ENCODE measurements at regions not wholly inside any gene's neighbourhood (a gene's known extent, or its start where the extent isn't known, plus 50 kb on each side); places are given as distances from the start of the nearest gene placed in this dataset.

- in situ Hi-C loops (cut with HindIII; ENCODE audit: extremely low pct_ligation_motif_present, low pct_unique_long_range_greater_than_20kb) = no loop called here
- BruUV-seq (replicated peaks) = no TSS peak
- no peak for TF ChIP-seq ZNF788 (CRISPR knock-in tag; IDR thresholded peaks at IDR 0.05; ENCODE audit: borderline replicate concordance)
Observed at GRCh38 chr18:34283506-34283905, 58.8 kb upstream of the NOL4 start.

DNA sequence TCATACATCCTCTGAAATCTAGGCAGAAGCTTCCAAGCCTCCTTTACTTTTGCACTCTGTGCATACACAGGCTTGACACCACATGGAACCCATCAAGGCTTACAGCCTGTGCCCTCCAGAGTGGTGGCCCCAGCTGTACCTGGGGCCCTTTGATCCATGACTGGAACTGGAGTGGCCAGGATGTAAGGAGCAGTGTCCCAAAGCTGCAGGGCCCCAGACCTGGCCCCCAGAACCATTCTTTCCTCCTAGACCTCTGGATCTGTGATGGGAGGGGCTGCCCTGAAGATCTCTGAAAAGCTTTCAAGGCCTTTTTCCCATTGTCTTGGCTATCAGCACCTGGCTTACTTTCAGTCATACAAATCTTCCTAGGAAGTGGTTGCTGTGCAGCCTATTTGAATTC lies 63.1 kb upstream of the NOL4 start:
- POLR2A ChIA-PET = no interaction called here
- no peaks in the 10 kb centered on the region for H3K79me2 ChIP-seq (ENCODE audit: insufficient read depth, low read length)
- H3K9me3 ChIP-seq (ENCODE audit: low read length) = no peaks in the 10 kb centered on the region
- DNase-seq (ENCODE audit: low spot score) = no peak
- no peaks in the 10 kb centered on the region for H3K27me3 ChIP-seq (ENCODE audit: control insufficient read depth in 1 of 2, insufficient read depth in 2 of 2, low read length in 2 of 2)
- no peak overlapping the region for H3K27ac ChIP-seq (ENCODE audit: extremely low read length, insufficient read depth, low read length)
- no peaks in the 10 kb centered on the region for H3K4me1 ChIP-seq (ENCODE audit: insufficient read depth, low read length)
- H3K4me2 ChIP-seq (ENCODE audit: low read depth, low read length) = no peak overlapping the region
- no peaks in the 10 kb centered on the region for H4K20me1 ChIP-seq (ENCODE audit: insufficient read depth, low read length)
- H3K36me3 ChIP-seq (replicated peaks in 1 of 2; ENCODE audit: control insufficient read depth in 1 of 2, insufficient read depth in 2 of 2, low read length in 2 of 2) = no peaks in the 10 kb centered on the region
- no peak for FAIRE-seq
- BruUV-seq (replicated peaks) = no TSS peak
- H2AFZ ChIP-seq (ENCODE audit: low read length) = no peak overlapping the region
- ATAC-seq = no peak
- in situ Hi-C loops (cut with HindIII; ENCODE audit: extremely low pct_ligation_motif_present, low pct_unique_long_range_greater_than_20kb) = no loop called here
- CTCF ChIA-PET (ENCODE audit: low intra/inter-chr PET ratio, low total read pairs) = no interaction called here
- no peak overlapping the region for H3K4me3 ChIP-seq (replicated peaks in 1 of 3; ENCODE audit: insufficient read depth in 1 of 3, low read depth in 2 of 3, low read length in 3 of 3)
- H3K9ac ChIP-seq (ENCODE audit: insufficient read depth, low read depth, low read length) = no peak overlapping the region
- intact Hi-C loops (cut with micrococcal nuclease; ENCODE audit: unreplicated experiment) = no loop called here
- TF ChIP-seq TGIF2 (CRISPR knock-in tag; IDR thresholded peaks at IDR 0.05) (no peak), MED1 (CRISPR knock-in tag; IDR thresholded peaks at IDR 0.05) (no peak), EEA1 (CRISPR knock-in tag; IDR thresholded peaks at IDR 0.05; ENCODE audit: borderline replicate concordance) (no peak), ZNF180 (CRISPR knock-in tag; IDR thresholded peaks at IDR 0.05; ENCODE audit: borderline replicate concordance, low read depth) (no peak), MIXL1 (CRISPR knock-in tag; IDR thresholded peaks at IDR 0.05) (no peak), DMAP1 (CRISPR knock-in tag; IDR thresholded peaks at IDR 0.05) (no peak), ZNF367 (CRISPR knock-in tag; IDR thresholded peaks at IDR 0.05; ENCODE audit: borderline replicate concordance) (no peak), CBX1 (IDR thresholded peaks at IDR 0.05; ENCODE audit: low read depth) (no peak), ZNF703 (CRISPR knock-in tag; IDR thresholded peaks at IDR 0.05; ENCODE audit: borderline replicate concordance) (no peak), ZNF724P (CRISPR knock-in tag; IDR thresholded peaks at IDR 0.05; ENCODE audit: borderline replicate concordance) (no peak), ZNF3 (CRISPR knock-in tag; IDR thresholded peaks at IDR 0.05) (no peak), SIN3B (IDR thresholded peaks at IDR 0.05; ENCODE audit: low read length) (no peak), ZFP41 (CRISPR knock-in tag; IDR thresholded peaks at IDR 0.05; ENCODE audit: borderline replicate concordance) (no peak), ZNF746 (CRISPR knock-in tag; IDR thresholded peaks at IDR 0.05) (no peak)
- TF ChIP-seq, protein P1, sequence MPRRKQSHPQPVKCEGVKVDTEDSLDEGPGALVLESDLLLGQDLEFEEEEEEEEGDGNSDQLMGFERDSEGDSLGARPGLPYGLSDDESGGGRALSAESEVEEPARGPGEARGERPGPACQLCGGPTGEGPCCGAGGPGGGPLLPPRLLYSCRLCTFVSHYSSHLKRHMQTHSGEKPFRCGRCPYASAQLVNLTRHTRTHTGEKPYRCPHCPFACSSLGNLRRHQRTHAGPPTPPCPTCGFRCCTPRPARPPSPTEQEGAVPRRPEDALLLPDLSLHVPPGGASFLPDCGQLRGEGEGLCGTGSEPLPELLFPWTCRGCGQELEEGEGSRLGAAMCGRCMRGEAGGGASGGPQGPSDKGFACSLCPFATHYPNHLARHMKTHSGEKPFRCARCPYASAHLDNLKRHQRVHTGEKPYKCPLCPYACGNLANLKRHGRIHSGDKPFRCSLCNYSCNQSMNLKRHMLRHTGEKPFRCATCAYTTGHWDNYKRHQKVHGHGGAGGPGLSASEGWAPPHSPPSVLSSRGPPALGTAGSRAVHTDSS (CRISPR knock-in tag; conservative IDR thresholded peaks at IDR 0.05) = no peak
- TF ChIP-seq, protein P2, sequence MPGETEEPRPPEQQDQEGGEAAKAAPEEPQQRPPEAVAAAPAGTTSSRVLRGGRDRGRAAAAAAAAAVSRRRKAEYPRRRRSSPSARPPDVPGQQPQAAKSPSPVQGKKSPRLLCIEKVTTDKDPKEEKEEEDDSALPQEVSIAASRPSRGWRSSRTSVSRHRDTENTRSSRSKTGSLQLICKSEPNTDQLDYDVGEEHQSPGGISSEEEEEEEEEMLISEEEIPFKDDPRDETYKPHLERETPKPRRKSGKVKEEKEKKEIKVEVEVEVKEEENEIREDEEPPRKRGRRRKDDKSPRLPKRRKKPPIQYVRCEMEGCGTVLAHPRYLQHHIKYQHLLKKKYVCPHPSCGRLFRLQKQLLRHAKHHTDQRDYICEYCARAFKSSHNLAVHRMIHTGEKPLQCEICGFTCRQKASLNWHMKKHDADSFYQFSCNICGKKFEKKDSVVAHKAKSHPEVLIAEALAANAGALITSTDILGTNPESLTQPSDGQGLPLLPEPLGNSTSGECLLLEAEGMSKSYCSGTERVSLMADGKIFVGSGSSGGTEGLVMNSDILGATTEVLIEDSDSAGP (CRISPR knock-in tag; IDR thresholded peaks at IDR 0.05; ENCODE audit: borderline replicate concordance) = no peak
- TF ChIP-seq, protein P3, sequence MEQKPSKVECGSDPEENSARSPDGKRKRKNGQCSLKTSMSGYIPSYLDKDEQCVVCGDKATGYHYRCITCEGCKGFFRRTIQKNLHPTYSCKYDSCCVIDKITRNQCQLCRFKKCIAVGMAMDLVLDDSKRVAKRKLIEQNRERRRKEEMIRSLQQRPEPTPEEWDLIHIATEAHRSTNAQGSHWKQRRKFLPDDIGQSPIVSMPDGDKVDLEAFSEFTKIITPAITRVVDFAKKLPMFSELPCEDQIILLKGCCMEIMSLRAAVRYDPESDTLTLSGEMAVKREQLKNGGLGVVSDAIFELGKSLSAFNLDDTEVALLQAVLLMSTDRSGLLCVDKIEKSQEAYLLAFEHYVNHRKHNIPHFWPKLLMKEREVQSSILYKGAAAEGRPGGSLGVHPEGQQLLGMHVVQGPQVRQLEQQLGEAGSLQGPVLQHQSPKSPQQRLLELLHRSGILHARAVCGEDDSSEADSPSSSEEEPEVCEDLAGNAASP (CRISPR knock-in tag; IDR thresholded peaks at IDR 0.05; ENCODE audit: borderline replicate concordance) = no peak

More at GRCh38 chr18:34283506-34283905, 58.8 kb upstream of the NOL4 start:
- Histone ChIP-seq H3K27ac (ENCODE audit: extremely low read length, insufficient read depth, low read length) (no peak overlapping the region), H3K4me1 (ENCODE audit: insufficient read depth, low read length) (no peaks in the 10 kb centered on the region), H3K4me2 (ENCODE audit: low read depth, low read length) (no peak overlapping the region), H3K27me3 (ENCODE audit: control insufficient read depth in 1 of 2, insufficient read depth in 2 of 2, low read length in 2 of 2) (no peaks in the 10 kb centered on the region), H2AFZ (ENCODE audit: low read length) (no peak overlapping the region), H3K9me3 (ENCODE audit: low read length) (no peaks in the 10 kb centered on the region), H3K4me3 (replicated peaks in 1 of 3; ENCODE audit: insufficient read depth in 1 of 3, low read depth in 2 of 3, low read length in 3 of 3) (no peak overlapping the region), H3K9ac (ENCODE audit: insufficient read depth, low read depth, low read length) (no peak overlapping the region), H3K79me2 (ENCODE audit: insufficient read depth, low read length) (no peaks in the 10 kb centered on the region), H3K36me3 (replicated peaks in 1 of 2; ENCODE audit: control insufficient read depth in 1 of 2, insufficient read depth in 2 of 2, low read length in 2 of 2) (no peaks in the 10 kb centered on the region), H4K20me1 (ENCODE audit: insufficient read depth, low read length) (no peaks in the 10 kb centered on the region)
- 0% methylated on average over 1 of the region's 1 CpG for WGBS (ENCODE audit: low lambda C conversion rate)
- CTCF ChIA-PET (ENCODE audit: low intra/inter-chr PET ratio, low total read pairs) = no interaction called here
- ATAC-seq (no peak), DNase-seq (ENCODE audit: low spot score) (no peak), FAIRE-seq (no peak)
- intact Hi-C loops (cut with micrococcal nuclease; ENCODE audit: unreplicated experiment) = no loop called here
- POLR2A ChIA-PET = no interaction called here
